Glomerular visceral epithelial cell (primary cell): ENCODE measurements at regions not wholly inside any gene's neighbourhood (a gene's known extent, or its start where the extent isn't known, plus 50 kb on each side); places are given as distances from the start of the nearest gene placed in this dataset.
A peak's percentile ranks its signal among the peaks of the same experiment; 100 is the strongest.

ENCODE experiments used
- DNase-seq: peaks from one replicate; pipeline ENCODE4 v3.0.0-alpha.2; 2016; ENCODE audit errors: extremely low spot score

DNA sequence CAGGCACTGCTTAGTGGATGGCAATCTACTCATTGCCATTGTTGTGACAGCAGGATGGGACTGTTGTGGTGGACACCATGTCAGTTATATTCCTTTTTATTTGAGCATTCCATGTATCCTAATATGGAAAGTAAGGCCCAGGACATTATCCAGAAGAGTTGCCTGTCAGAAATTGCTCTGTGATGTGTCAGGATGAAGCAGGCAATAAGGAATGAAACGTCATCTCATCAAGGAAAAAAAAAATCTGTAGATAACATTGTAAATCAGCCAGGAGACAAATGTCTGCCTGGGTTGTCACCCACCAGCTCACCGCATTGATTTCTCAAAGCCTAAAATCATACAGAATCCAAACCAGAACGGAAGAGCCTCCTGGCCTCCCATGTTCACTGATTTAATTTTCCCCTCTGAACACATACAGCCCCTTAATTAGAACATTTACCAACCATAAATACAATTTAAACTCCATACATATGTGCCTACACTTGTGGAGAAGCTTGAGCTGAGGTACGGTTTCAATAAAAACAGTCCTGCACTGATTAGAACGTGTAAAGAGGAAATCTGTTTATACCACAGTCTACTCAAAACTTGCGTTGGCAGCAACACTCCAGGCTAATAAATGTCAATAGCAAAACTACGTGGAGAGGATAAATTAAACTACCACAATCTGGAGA is 73.9 kb downstream of the FOXD1 start:
- peak; percentile 63 for DNase-seq

DNA sequence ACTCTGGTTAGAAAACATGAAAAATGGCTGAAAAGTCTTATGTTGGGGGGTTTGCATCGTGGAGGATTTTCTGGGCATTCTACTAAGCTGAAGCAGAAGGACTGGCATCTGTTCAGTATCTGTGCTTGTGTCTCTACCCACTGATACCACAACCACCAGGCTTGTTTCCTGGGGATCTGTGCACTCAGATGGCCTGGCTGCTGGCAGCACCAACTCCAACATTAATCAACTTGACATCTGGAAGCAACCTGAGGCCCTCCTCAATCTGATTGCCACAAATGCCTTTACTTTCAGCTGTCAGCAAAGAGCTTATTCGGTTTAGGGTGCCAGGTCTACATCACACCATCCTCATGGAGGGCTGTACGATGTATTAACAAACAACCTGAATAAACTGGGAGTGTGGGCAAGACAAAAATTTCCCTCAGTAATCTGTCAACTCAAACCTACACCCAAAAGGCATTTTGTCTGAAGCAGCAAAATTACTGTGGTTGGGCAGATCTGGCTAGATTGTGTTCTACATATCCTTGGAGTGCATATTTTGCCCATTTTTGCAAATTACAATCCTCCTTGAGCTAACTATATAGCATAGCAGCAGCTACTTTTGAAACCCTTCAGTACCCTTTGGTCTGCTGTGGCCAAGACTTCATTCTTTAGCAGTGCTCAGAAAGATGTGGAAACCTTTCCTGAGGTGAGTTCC is 74.6 kb downstream of the FOXD1 start:
- DNase-seq = no peak

DNA sequence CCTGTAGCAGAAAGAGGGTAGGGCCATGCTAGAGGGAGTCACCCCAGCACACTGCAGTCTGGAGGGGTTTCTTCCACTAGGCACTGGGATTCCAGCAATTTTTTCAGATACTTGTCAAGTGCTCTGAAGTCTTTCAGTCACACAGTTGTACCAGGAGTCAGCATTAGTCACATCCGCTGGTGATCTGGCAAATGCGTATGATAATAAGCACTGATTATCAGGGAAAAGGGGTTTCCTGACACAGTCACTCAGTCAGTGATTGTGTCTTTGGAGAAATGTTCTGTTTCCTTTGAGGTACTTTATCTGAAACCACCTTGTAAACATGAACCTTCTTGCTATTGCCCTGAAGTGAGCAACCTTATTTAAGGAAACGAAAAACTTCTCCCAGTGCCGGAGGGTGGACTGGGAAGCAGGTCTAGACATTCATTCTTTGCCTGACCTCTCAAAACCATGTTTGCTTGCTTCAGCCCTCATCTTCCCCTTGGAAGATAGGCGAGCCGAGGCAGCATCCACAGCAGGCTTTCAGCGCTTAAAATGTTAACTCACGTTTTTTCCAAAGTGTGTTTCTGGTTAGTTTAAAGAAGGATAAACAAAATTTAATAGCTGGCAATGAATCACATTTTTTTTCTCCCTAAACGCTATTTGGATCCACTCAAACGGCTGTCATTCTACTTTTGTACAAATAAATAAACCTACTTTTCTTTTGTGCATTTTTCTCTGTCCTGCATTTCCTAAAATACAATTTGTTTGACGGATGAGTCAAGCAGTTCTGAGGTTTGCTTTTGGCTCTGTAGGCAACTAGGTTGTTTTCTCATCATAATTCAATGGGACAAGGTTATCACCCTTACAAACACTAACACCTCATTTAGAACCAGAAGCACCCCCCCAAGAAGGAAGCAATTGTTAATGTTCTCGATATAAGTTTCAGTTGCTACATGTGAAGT is 77.7 kb downstream of the FOXD1 start:
- DNase-seq = peak; percentile 92

DNA sequence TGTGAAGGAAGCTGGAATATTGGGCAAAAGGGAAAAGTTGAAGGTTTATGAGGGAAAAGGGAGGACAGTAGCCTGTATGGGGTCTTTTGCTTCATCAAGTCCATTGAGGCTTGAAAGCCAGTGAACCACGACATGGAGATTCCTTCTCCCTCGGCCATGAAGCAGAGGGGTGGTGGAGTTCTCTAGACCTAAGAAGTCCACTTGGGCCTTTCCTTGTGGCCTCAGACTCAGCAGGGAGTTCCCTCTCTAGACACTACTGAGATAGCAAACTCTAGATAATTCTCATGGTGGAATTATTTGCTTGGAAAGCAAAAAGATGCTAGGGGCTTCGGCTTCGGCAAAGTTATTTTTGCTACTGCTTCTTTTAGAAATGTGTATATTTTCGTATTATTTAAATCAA is 78.5 kb downstream of the FOXD1 start:
- peak; percentile 54 for DNase-seq

DNA sequence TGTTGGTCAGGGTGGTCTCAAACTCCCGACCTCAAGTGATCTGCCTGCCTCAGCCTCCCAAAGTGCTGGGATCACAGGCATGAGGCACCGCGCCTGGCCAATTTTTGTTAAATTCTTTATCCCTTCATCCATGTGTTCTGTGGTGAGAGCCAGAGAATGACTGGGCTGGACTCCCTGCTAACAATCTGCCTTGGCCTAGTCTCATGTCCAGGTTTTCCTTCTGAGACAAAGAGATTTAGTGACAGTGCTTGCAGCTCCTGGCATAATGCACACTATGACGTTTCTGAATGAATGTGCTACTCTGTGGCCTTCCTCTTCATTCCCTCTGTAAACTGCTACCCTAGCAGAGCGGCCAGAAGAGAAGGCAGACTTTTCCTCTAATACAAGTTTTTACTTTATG is 79.3 kb downstream of the FOXD1 start:
- peak; percentile 27 for DNase-seq

DNA sequence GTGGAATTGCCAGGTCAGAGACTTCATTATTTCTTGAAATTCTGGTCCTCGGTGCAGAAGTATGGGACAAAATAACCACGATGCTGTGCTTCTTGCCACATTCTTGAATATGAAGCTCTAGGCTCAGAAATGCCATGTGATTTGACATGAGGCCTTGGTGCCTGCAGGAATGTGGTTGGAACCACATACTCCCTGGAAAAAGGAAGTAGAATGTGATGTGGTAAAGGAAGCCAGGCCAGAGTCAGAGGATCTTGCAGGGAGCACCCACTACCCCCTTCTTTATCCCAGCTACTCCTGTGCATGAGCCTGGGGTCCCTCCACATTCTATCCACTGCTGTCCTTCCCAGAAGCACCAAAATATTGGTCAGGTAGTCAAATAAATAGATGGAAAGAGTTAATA is 80.9 kb downstream of the FOXD1 start:
- peak; percentile 66 for DNase-seq

DNA sequence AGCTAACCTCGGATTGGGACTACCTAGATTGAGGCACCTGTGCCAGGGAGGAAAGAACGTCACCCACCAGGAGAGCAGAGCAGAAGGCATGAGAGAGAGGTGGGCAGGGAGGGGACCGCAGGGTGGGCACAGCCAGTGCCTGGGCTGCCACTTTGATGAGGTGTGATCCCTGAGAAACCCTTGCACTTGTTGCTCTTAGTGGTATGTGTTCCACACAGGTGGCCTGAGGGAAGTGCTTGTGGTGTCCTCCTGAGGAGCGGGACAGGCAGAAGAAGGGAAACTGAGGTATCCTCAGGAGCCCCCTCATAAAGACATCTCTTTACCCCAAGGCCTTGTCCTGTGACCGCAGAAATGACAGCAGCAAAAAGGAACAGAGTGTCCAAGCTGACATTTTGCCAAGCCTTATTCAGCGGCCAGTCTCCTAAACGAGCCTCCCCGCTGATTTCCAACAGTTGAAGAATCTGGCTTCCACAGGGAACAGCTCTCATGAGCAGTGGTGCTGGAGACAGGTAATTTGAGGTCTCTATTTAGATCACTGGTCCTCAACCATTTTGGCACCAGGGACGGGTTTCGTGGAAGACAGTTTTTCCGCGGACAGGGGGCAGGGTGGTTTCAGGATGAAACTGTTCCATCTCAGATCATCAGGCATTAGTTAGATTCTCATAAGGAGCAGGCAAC is 82.4 kb downstream of the FOXD1 start:
- DNase-seq = no peak

DNA sequence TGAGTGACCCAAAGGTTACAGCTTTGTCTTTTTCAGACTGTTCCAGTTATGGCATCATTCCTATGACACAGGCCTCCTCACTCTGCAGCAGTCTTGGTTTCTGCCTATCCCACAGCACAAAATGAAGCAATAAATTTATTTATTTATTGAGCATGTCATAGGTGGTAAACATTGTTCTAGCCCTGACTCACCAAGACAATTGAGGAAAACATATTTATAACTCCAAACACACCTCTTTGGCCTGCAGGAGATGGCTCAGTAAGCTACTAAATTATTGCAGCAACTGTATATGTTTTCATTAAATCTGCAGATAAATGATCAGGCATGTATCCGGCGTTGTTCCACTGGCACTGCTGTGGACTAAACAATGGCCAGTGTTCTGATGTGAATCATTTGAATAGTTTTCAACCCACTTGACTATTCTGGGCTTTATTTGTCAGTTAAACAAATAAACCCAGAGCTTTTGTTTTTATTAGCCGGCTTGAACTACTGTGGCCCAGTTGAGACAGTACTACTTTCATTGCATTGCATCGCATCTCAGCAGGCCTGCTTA is 83.2 kb downstream of the FOXD1 start:
- DNase-seq = no peak

DNA sequence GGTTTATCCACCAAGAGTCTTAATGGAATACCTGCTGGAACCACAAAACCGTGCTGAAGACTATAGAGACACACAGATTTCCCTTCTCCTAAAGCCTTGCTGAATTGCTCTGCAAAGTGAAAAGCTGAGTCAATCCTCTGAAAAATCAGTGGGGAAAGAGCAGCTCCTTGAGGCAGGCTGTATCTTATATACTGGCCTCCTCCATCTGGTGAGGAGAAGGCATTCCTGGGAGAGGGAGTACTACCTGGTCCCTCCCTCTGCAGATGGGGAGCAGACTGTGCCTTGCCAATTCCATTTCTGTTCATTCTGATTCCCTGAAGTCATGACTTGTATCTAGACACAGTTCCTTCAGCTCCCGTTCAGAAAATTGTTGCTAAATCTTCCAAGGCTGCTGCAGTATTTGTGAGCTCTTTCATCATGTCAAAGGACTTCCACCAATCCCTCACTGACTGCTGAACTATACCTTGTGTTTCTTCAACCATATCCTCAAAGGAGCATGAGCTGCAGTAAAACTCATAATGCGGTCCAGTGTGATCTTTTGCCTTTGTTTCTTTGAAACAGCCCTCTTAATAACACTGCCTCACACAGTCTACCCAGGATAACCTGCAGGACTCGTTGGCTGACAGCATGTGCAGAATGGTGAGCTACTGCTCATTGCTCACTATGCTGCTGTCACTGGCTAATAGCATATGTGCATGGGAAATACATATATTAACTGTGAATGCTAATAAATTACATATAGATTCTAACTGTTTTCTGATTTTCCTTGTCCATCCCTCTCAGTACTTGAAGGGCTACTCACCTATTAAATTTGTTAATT is 84.5 kb downstream of the FOXD1 start:
- DNase-seq = no peak

DNA sequence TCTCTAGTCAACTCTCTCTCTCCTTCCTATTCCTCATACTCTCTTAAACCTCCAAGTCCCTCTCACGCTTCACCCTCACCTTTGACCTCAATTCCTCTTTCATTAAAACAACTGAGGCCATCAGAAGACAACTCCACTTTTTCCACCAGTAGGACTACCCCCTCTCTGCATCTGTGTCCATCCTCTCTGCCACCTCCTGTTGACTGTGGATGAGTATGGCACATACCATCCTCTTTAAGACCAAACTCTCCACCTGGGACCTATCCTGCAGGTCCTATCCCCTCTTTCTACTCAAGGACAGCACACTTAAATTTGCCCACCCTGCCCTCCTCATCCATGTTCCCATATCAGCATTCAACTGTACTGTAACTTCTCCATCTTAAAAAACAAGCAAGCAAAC is 89.2 kb downstream of the FOXD1 start:
- DNase-seq = no peak

DNA sequence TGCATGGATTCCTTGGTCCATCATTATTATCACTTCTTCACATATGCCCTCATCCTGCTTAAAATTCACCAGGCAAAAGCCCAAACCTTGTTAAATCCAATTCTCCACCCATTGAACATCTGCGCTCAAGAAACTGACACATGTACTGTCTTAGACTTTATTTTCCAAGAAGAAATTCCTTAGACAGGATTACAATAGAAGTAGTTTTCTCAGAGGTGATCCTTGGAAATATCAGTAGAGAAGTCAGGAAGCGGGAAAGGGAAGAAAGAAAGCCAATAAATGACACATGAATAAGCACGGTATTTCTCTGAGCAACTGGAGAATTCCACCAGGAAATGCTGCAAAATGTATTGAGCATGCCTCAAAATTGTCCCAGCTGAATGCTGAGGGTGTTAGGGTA is 90.2 kb downstream of the FOXD1 start:
- DNase-seq = no peak

DNA sequence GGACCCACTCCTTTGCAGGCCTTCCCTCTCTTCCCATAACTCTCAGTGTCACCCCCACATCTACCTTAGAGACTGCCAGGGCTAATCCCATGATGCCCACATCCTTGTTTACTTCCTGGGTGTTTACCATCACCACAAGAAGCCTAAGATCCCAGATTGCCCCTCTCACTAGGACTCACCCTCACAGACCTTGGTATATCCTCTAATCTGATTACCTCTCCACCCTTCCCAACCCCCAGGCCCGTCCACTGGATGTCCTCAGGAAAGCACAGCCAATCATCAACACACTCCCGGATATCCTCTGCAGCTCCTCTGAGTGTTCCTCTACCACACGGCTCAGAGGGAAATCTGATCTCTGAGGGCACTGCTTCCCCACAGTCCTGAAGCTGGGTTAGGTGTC is 91.0 kb downstream of the FOXD1 start:
- no peak for DNase-seq

DNA sequence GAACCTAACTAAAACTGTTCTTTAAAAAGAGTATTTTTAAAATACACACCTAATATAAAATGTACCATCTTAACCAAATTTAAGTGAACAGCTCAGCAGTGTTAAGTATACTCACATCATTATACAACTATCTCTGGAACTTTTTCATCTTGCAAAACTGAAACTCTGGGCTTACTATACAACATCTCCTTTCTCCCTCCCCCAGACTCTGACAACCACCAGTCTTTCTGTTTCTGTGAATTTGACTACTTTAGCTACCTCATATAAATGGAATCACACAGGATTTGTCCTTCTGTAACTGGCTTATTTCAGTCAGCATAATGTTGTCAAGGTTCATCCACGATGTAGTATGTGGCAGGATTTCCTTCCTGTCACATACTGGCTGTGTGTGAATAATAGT is 93.5 kb downstream of the FOXD1 start:
- DNase-seq = no peak

DNA sequence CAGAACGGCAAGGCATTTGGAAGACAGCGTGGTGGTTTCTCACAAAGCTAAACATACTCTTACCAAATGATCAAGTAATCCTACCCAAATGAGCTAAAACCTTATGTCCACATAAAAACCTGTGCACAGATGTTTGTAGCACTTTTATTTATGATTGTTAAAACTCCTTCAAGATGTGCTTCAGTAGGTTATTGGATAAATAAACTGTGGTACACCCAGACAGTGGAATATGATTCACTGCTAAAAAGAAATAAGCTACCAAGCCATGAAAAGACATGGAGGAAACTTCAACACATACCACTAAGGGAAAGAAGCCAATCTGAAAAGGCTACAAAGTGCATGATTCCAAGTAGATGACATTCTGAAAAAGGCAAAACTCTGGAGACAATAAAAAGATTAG is 94.2 kb downstream of the FOXD1 start:
- no peak for DNase-seq

DNA sequence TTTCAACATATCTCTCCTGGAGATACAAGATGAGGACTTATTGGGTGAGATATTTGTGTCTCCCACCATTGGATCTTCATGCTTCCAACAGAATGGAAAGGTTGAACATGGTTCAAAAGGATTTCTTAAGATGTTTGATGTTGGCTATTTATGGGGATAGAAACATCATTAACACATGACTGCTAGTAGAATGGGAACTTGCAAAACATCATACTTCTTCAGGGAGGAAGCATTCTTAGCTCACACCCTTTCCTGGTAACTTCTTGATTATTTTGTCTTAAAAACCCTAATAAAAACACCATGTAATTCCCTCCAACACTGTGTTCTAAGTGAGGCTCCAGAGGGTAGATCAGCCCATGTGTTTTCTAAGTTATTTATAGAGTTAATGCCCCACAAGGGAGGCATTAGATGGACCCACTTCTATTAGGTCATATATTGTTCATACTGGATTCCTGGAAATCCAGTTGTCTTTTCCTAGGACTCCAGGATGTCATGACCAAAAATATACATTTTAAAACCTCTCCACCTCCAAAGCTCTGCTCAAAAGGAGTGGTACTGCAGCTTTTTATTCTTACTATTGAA is 95.8 kb downstream of the FOXD1 start:
- DNase-seq = no peak

DNA sequence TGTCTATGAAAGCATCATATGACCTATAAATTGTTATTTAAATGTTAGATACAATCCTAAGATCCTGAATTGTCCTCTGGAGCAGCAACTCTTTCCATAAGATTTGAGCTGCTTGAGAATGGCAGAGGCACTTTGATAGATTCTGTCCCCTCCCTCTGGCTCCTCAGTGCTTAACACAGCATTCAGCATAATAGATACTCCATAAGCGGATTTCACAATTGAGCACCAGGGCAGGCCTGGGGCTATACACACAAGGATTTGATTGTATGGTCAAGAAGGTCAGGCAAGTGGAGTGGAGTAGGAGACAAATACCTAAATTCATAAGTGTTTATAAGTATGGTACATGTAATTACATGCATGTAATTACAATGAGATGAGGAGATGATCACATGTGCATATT is 96.3 kb downstream of the FOXD1 start:
- DNase-seq = no peak

DNA sequence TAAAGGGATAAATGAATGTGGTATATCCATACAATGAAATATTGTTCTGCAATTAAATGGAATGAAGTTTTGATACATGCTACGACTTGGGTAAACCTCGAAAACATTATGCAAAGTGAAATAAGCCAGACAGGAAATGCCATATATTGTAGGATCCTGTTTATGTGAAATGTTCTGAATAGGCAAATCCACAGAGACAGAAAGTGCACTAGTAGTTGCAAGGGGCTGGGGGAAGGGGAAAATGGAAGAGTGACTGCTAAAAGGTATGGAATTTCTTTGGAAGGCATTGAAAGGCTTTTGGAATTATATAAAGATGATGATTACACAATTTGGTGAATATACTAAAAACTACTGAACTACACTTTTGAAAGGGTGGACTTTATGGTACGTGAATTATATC is 97.0 kb downstream of the FOXD1 start:
- DNase-seq = no peak

DNA sequence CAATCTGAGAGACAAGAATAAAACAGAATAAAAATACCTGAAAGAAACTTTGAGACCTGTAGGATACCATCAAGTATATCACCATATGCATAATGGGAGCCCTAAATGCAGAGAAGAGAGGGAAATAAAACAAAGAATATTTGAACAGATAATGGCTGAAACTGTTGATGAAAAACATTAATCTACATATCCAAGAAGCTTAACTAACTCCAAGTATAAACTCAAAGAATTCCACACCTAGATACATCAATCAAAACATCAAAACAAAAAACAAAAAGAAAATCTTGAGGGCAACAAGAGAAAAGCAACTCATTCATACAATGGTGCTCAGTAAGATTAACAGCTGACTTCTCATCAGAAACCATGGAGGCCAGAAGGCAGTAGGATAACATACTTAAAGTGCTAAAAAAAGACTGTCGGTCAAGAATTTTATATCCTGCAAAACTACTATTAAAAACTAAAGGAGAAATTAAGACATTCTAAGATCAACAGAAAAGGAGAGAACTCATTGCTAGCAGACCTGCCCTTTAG is 101.6 kb downstream of the FOXD1 start:
- DNase-seq = no peak

DNA sequence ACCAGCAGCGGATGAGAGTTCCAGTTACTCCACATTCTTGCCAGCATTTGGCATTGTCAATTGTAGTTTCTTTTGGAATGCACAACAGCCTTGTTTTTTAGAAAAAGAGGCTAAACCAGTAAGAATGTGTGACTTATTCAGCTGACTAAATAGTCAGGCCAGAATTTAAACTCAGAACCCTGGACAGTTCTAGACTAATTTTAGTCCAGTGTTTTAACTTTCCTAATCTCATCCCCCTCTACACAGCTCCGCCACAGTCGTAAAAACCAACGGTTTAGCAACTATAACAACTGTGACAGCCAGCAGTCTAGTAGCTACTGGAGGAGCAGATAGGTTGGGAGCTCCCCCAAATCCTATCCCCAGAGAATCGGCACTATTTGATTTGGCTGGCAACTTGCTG is 103.7 kb downstream of the FOXD1 start:
- no peak for DNase-seq

DNA sequence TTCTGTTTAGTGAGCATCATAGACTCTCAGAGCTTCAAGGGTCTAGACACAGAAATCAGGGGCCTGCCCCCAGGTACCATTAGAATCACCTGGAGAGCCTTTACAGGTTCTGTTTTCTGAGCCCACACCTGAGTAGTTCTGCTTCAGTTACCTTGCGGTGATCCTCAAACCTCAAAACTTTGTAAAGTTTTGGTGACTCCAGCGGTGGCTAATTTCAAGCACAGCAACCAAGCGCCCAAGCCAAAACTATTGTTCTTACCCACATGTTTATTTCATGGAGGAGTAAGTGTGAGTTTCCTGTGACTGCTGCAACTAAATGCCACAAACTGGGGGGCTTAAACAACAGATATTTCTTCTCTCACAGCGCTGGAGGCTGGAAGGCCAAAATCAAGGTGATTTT is 108.9 kb downstream of the FOXD1 start:
- no peak for DNase-seq
